Stomach (tissue), 8 donors: ENCODE measurements at regions not wholly inside any gene's neighbourhood (a gene's known extent, or its start where the extent isn't known, plus 50 kb on each side); places are given as distances from the start of the nearest gene placed in this dataset.

Experiments used
- DNase-seq, 2 donors: peaks; one replicate each; pipeline versions ENCODE4 v3.0.0 to v3.0.0-alpha.2; 2013 to 2019
- H3K27ac ChIP-seq, 5 donors: fragments of 200-600 bp in 4 of 5; sonication (generic) in 4 of 5; one replicate each; pipeline ENCODE4 v1.5.1; 2013 to 2019; ENCODE audit warnings: mild to moderate bottlenecking in 1 of 5, moderate library complexity in 1 of 5
- H3K27me3 ChIP-seq, 3 donors: fragments of 200-600 bp; sonication (generic); one replicate each; pipeline ENCODE4 v1.5.1; 2017 to 2019; ENCODE audit warnings: mixed run types in 1 of 3
- H3K36me3 ChIP-seq, 4 donors: fragments of 200-600 bp; sonication (generic); 1 replicate in 3 of 4; 2 replicates in 1 of 4; pipeline ENCODE4 v1.5.1; 2016 to 2019
- H3K4me1 ChIP-seq, 4 donors: fragments of 200-600 bp; sonication (generic); one replicate each; pipeline ENCODE4 v1.5.1; 2016 to 2019
- H3K4me3 ChIP-seq, 4 donors: fragments of 200-600 bp; sonication (generic) in 3 of 4; one replicate each; pipeline ENCODE4 v1.5.1; 2016 to 2019; ENCODE audit warnings: mild to moderate bottlenecking in 1 of 4
- H3K9me3 ChIP-seq, 4 donors: fragments of 200-600 bp; sonication (generic); one replicate each; pipeline ENCODE4 v1.5.1; 2016 to 2019
- CTCF ChIP-seq, 7 experiments: fragments of 450-650 bp in 4 of 7; fragments of 200-600 bp in 3 of 7; sonication (generic) in 3 of 7; IDR thresholded peaks; one replicate each; pipeline ENCODE4 v1.5.1; 2016 to 2019; ENCODE audit warnings: antibody characterized with exemption in 7 of 7, control low read depth in 2 of 7, mild to moderate bottlenecking in 1 of 7
- EP300 ChIP-seq: sonication (generic); formaldehyde crosslinking; IDR thresholded peaks from one replicate; pipeline ENCODE4 v1.6.1; 2017; ENCODE audit warnings: antibody characterized with exemption
- POLR2A ChIP-seq, 4 donors: fragments of 450-650 bp; IDR thresholded peaks; one replicate each; pipeline ENCODE4 v1.6.1; 2016; ENCODE audit warnings: antibody characterized with exemption in 4 of 4, control low read depth in 2 of 4, mild to moderate bottlenecking in 1 of 4, moderate library complexity in 1 of 4
- POLR2AphosphoS5 ChIP-seq, 3 donors: sonication (generic); formaldehyde crosslinking; IDR thresholded peaks; one replicate each; pipeline ENCODE4 v1.6.1; 2016; ENCODE audit warnings: antibody characterized with exemption in 3 of 3
- WGBS, 5 donors: extraction: QIAGEN DNeasy Blood & Tissue Kit in 3 of 5; methylation state at CpG; one replicate each; pipeline versions ENCODE4 v1.1.5 to v1.1.7; 2013 to 2018; 5-methylcytosine and 5-hydroxymethylcytosine counted together
- intact Hi-C: fragments of 100-400 bp; cut with DNase I; formaldehyde crosslinking; loops from one replicate; pipeline ENCODE4 v1.15.1; 2023; ENCODE audit warnings: low total_unique reads
- donor health status: healthy with polysubstance abuse.
- donor health status: Bipolar disorder and iron deficiency.
- donor health status: healthy.

DNA sequence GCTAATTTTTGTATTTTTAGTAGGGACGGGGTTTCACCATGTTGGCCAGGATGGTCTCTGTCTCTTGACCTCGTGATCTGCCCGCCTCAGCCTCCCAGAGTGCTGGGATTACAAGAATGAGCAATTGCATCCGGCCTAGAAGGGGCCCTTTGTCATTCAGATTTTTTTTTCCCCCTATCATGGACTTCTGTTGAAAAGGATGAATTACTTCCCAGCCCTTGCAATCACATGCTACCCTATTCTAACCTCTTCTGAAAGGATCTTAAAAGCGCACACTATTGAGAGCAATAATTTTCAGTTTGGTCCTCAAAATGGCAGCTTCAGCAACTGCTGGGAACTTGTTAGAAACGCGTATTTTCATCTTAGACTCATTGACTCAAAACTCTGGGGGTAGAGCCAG lies 575.6 kb upstream of the KIRREL3 start:
- no peak for TF ChIP-seq CTCF (IDR thresholded peaks at IDR 0.05)
- no peak for TF ChIP-seq POLR2AphosphoS5 (IDR thresholded peaks at IDR 0.05)
- no peak for TF ChIP-seq POLR2A (IDR thresholded peaks at IDR 0.05)
- no peak for TF ChIP-seq EP300
- intact Hi-C loops = no loop called here

GRCh38 chr11:127574478-127574877 lies 573.9 kb upstream of the KIRREL3 start:
- intact Hi-C loops = no loop called here
- 29 to 50% (median 34%) methylated on average over 5 of the region's 5 CpGs for WGBS, 5 donors
- H3K9me3 ChIP-seq = no peaks in the 10 kb centered on the region
- no peak overlapping the region for H3K4me3 ChIP-seq
- H3K27me3 ChIP-seq = no peaks in the 10 kb centered on the region
- TF ChIP-seq POLR2AphosphoS5 (IDR thresholded peaks at IDR 0.05) (no peak), POLR2A (IDR thresholded peaks at IDR 0.05) (no peak), EP300 (no peak), CTCF (IDR thresholded peaks at IDR 0.05) (no peak)
- no peaks in the 10 kb centered on the region for H3K36me3 ChIP-seq
- H3K4me1 ChIP-seq = no peaks in the 10 kb centered on the region
- no peak for DNase-seq
- no peak overlapping the region for H3K27ac ChIP-seq

More for the DNA sequence above, 575.6 kb upstream of the KIRREL3 start:
- WGBS, 5 donors = 83 to 94% (median 84%) methylated on average over 7 of the region's 7 CpGs
- no peaks in the 10 kb centered on the region for H3K4me1 ChIP-seq
- H3K4me3 ChIP-seq = no peak overlapping the region
- H3K27ac ChIP-seq = no peak overlapping the region
- no peaks in the 10 kb centered on the region for H3K27me3 ChIP-seq
- no peak for DNase-seq
- H3K9me3 ChIP-seq = no peaks in the 10 kb centered on the region
- H3K36me3 ChIP-seq = no peaks in the 10 kb centered on the region

- Histone ChIP-seq H3K36me3 (no peaks in the 10 kb centered on the region), H3K27me3 (no peaks in the 10 kb centered on the region), H3K4me3 (no peak overlapping the region), H3K27ac (no peak overlapping the region), H3K9me3 (no peaks in the 10 kb centered on the region), H3K4me1 (no peaks in the 10 kb centered on the region)
- 70 to 95% (median 73%) methylated on average over 3 of the region's 3 CpGs for WGBS, 5 donors
- intact Hi-C loops = no loop called here
- DNase-seq = no peak
- TF ChIP-seq CTCF (IDR thresholded peaks at IDR 0.05) = no peak
- TF ChIP-seq EP300 = no peak
- TF ChIP-seq POLR2A (IDR thresholded peaks at IDR 0.05) = no peak
- no peak for TF ChIP-seq POLR2AphosphoS5 (IDR thresholded peaks at IDR 0.05)
These were observed 568.3 kb upstream of the KIRREL3 start for GRCh38 chr11:127568891-127569290.

DNA sequence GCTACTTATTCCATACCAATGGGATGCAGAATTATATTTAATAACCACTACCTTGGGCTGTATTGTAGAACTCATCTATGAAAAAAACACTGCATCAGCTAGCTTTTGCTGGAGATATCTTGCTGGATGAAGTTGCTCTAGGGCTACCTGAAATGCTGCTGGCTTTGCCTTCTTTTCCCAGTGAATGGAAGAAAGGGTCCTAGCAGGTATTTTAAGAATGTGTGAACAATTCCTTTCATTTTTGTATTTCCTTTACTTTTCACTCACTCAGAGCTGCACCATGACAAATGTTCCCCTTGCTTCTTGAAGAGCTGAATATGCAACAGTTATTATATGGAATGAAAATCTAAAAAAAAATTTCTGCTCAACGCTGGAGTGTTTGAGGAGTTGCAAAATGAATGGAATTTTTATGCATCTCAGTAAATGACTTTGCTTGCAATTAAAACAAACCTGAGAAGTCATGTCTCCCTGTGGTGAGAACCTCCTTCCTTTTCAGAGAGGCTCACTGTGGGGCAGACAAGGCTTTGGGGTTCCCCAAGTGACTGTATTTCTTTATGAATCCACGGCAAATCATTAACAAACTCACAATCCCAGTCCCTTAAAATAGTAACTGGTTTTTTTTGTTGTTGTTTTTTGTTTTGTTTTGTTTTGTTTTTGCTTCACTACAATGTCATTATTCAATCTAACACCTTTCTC lies 566.8 kb upstream of the KIRREL3 start:
- no peak for TF ChIP-seq POLR2A (IDR thresholded peaks at IDR 0.05)
- no peak for TF ChIP-seq CTCF (IDR thresholded peaks at IDR 0.05)
- no peak for TF ChIP-seq EP300
- no peak for TF ChIP-seq POLR2AphosphoS5 (IDR thresholded peaks at IDR 0.05)
- Histone ChIP-seq H3K27me3 (no peaks in the 10 kb centered on the region), H3K9me3 (no peaks in the 10 kb centered on the region), H3K4me3 (no peak overlapping the region), H3K27ac (no peak overlapping the region), H3K4me1 (no peaks in the 10 kb centered on the region), H3K36me3 (no peaks in the 10 kb centered on the region)
- intact Hi-C loops = no loop called here
- no peak for DNase-seq
- WGBS, 5 donors = 55 to 74% (median 61%) methylated on average over 2 of the region's 2 CpGs
